IMR-90 (cell line): ENCODE measurements at regions not wholly inside any gene's neighbourhood (a gene's known extent, or its start where the extent isn't known, plus 50 kb on each side); places are given as distances from the start of the nearest gene placed in this dataset.

ENCODE experiments used
- ATAC-seq: fragments of 200-7000 bp; cut with Tn5 transposase; 2 replicates; pipeline ENCODE4 v1.9.1; 2020; ENCODE audit warnings: low read depth, mild to moderate bottlenecking, moderate library complexity
- BruUV-seq: library from RNA; stranded (reverse); fragments of 400-500 nt; replicated peaks from 2 replicates; lab custom pipeline; 2021; lab: Mats Ljungman, UMichigan
- CTCF ChIA-PET: fragments of 300-600 bp; formaldehyde crosslinking; extraction: SDS; loops from one replicate; lab custom pipeline; 2021; ENCODE audit warnings: antibody characterized with exemption; lab: Yijun Ruan, JAX
- POLR2A ChIA-PET: fragments of 300-600 bp; sonication (Branson Sonifier 250); formaldehyde crosslinking; loops from one replicate; lab custom pipeline; 2022; ENCODE audit warnings: antibody characterized with exemption; ENCODE audit not compliant: unreplicated experiment; lab: Charles Lee
- DNase-seq: peaks from one replicate; pipeline ENCODE4 v3.0.0; 2013
- H2AFZ ChIP-seq: replicated peaks from 2 replicates; pipeline ENCODE3; 2013; ENCODE audit warnings: low read length, mild to moderate bottlenecking; ENCODE audit not compliant: poor library complexity
- H2AK5ac ChIP-seq: 2 replicates; pipeline ENCODE4 v1.6.1; 2013; ENCODE audit warnings: low read depth, low read length, inconsistent platforms
- H2AK9ac ChIP-seq: replicated peaks from 2 replicates; pipeline ENCODE3; 2013; ENCODE audit warnings: mild to moderate bottlenecking, low read depth, low read length, moderate library complexity; ENCODE audit not compliant: poor library complexity
- H2BK120ac ChIP-seq: 2 replicates; pipeline ENCODE4 v1.6.1; 2013; ENCODE audit warnings: low read depth, low read length, inconsistent platforms
- H2BK15ac ChIP-seq: 3 replicates; pipeline ENCODE4 v1.6.1; 2013; ENCODE audit warnings: low read depth, low read length, inconsistent platforms
- H2BK20ac ChIP-seq: 2 replicates; pipeline ENCODE4 v1.6.1; 2013; ENCODE audit warnings: low read depth, mild to moderate bottlenecking, inconsistent platforms, low read length, moderate library complexity
- H2BK5ac ChIP-seq: 2 replicates; pipeline ENCODE4 v1.6.1; 2013; ENCODE audit warnings: mild to moderate bottlenecking, low read depth, low read length, inconsistent platforms; ENCODE audit not compliant: poor library complexity, severe bottlenecking
- H3K14ac ChIP-seq: replicated peaks from 2 replicates; pipeline ENCODE4 v1.6.1; 2013; ENCODE audit warnings: low read depth, low read length, inconsistent platforms
- H3K18ac ChIP-seq: 2 replicates; pipeline ENCODE4 v1.6.1; 2013; ENCODE audit warnings: low read depth, low read length, control low read depth
- H3K23ac ChIP-seq: 2 replicates; pipeline ENCODE4 v1.6.1; 2013; ENCODE audit warnings: low read depth, low read length, inconsistent platforms
- H3K27ac ChIP-seq: 2 replicates; pipeline ENCODE4 v1.5.1; 2013; ENCODE audit warnings: mild to moderate bottlenecking, control low read depth, low read length; ENCODE audit not compliant: insufficient read depth
- H3K27me3 ChIP-seq: 2 replicates; pipeline ENCODE4 v1.6.1; 2013; ENCODE audit warnings: low read length; ENCODE audit not compliant: control insufficient read depth, insufficient read depth
- H3K36me3 ChIP-seq: 2 replicates; pipeline ENCODE4 v1.6.1; 2013; ENCODE audit warnings: low read length, mixed read lengths; ENCODE audit not compliant: control insufficient read depth, insufficient read depth
- H3K4ac ChIP-seq: 2 replicates; pipeline ENCODE4 v1.6.1; 2013; ENCODE audit warnings: low read depth, low read length, inconsistent platforms
- H3K4me1 ChIP-seq: 2 replicates; pipeline ENCODE4 v1.6.1; 2013; ENCODE audit warnings: low read length, mixed read lengths; ENCODE audit not compliant: control insufficient read depth, insufficient read depth
- H3K4me2 ChIP-seq: 2 replicates; pipeline ENCODE4 v1.6.1; 2013; ENCODE audit warnings: low read depth, mild to moderate bottlenecking, control low read depth, low read length, moderate library complexity
- H3K4me3 ChIP-seq: 2 replicates; pipeline ENCODE4 v1.5.1; 2013; ENCODE audit warnings: low read depth, mild to moderate bottlenecking, control low read depth, low read length, moderate library complexity; ENCODE audit not compliant: insufficient read depth
- H3K56ac ChIP-seq: 2 replicates; pipeline ENCODE4 v1.6.1; 2013; ENCODE audit warnings: low read length, inconsistent platforms; ENCODE audit not compliant: insufficient read depth; ENCODE audit errors: extremely low read depth
- H3K79me1 ChIP-seq, 2 experiments: 2 replicates each; pipeline ENCODE4 v1.6.1; 2013; ENCODE audit warnings: low read length in 2 of 2, inconsistent platforms in 1 of 2, low read depth in 1 of 2
- H3K9ac ChIP-seq: 2 replicates; pipeline ENCODE4 v1.6.1; 2013; ENCODE audit warnings: low read depth, low read length, control low read depth
- H3K9me1 ChIP-seq: 2 replicates; pipeline ENCODE4 v1.6.1; 2013; ENCODE audit warnings: low read length, inconsistent platforms; ENCODE audit not compliant: insufficient read depth
- H3K9me3 ChIP-seq: 2 replicates; pipeline ENCODE4 v1.6.1; 2013; ENCODE audit warnings: low read length; ENCODE audit not compliant: control insufficient read depth, insufficient read depth
- H4K20me1 ChIP-seq: 2 replicates; pipeline ENCODE4 v1.6.1; 2013; ENCODE audit warnings: low read length, inconsistent platforms; ENCODE audit not compliant: insufficient read depth
- H4K5ac ChIP-seq: 2 replicates; pipeline ENCODE4 v1.6.1; 2013; ENCODE audit warnings: mild to moderate bottlenecking, low read depth, low read length, control low read depth
- H4K8ac ChIP-seq, 2 experiments: 2 replicates each; pipeline ENCODE4 v1.6.1; 2013; ENCODE audit warnings: low read depth in 2 of 2, low read length in 2 of 2, control low read depth in 1 of 2, inconsistent platforms in 1 of 2
- H4K91ac ChIP-seq: 2 replicates; pipeline ENCODE4 v1.6.1; 2013; ENCODE audit warnings: low read depth, low read length, inconsistent platforms; ENCODE audit not compliant: insufficient read depth
- BHLHE40 ChIP-seq: fragments of 150-350 bp; IDR thresholded peaks from 2 replicates; pipeline ENCODE4 v1.6.1; 2016; ENCODE audit warnings: mild to moderate bottlenecking, low read depth, low read length
- CEBPB ChIP-seq: IDR thresholded peaks from 2 replicates; pipeline ENCODE4 v1.6.1; 2012; ENCODE audit warnings: low read depth, low read length, improper control_type of control experiment
- MAZ ChIP-seq: IDR thresholded peaks from 2 replicates; pipeline ENCODE4 v1.6.1; 2012; ENCODE audit warnings: low read depth, mild to moderate bottlenecking, low read length, improper control_type of control experiment, moderate library complexity, borderline replicate concordance
- NFE2L2 ChIP-seq: fragments of 150-350 bp; IDR thresholded peaks from 2 replicates; pipeline ENCODE4 v1.6.1; 2016; ENCODE audit warnings: low read depth, mild to moderate bottlenecking, low read length
- RAD21 ChIP-seq: IDR thresholded peaks from 2 replicates; pipeline ENCODE4 v1.6.1; 2012; ENCODE audit warnings: low read length, improper control_type of control experiment
- RCOR1 ChIP-seq: IDR thresholded peaks from 2 replicates; pipeline ENCODE4 v1.6.1; 2012; ENCODE audit warnings: mild to moderate bottlenecking, low read length, improper control_type of control experiment; ENCODE audit not compliant: insufficient replicate concordance
- WGBS, 2 experiments: methylation state at CpG; one replicate each; pipeline versions ENCODE4 v1.1.5 to v1.1.7; 2013; ENCODE audit warnings: missing lambda C conversion rate in 2 of 2; ENCODE audit not compliant: insufficient read length in 1 of 2; ENCODE audit errors: extremely low coverage in 2 of 2; 5-methylcytosine and 5-hydroxymethylcytosine counted together
- dilution Hi-C: fragments of 300-500 bp; cut with HindIII; formaldehyde crosslinking; loops from one replicate; pipeline ENCODE4 v1.14.3; 2018; ENCODE audit warnings: low sequenced_read_pairs; ENCODE audit not compliant: unreplicated experiment
- in situ Hi-C: fragments of 300-500 bp; cut with MboI; formaldehyde crosslinking; loops from 3 replicates; pipeline ENCODE4 v1.14.3; 2019; ENCODE audit warnings: low sequenced_read_pairs, inconsistent platforms, mixed read lengths
- intact Hi-C: fragments of 100-400 bp; cut with micrococcal nuclease; formaldehyde crosslinking; loops from 2 replicates; pipeline ENCODE4 v1.10.0; 2022
- TF ChIP-seq, protein P1 (sequence below): conservative IDR thresholded peaks from 2 replicates; pipeline ENCODE4 v1.5.1; 2012; ENCODE audit warnings: mild to moderate bottlenecking, low read depth, low read length, improper control_type of control experiment
- TF ChIP-seq, protein P2 (sequence below): fragments of 150-350 bp; IDR thresholded peaks from 2 replicates; pipeline ENCODE4 v1.6.1; 2017; ENCODE audit warnings: mild to moderate bottlenecking, antibody characterized with exemption, low read length, low read depth

DNA sequence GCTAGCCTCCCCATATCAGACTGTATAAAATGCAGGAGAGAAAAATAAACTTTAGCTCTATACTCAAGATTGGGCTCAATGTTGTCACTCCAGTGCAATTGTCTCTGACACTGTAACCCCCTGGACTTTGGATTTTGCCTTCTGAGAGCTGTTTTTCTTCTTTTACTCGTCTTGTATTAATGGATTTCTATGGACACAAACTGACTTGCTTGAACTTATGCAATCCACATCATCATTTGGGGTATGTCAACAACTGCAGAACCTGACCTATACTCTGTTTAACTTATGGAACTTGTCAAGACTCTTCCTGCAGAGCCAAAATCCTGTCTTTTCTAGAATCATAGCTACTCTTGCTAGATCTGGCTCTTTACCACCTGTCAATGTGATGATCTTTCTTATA is 257.8 kb upstream of the DCC start:
- Histone ChIP-seq H4K5ac (no peak overlapping the region), H3K36me3 (no peaks in the 10 kb centered on the region), H3K14ac (no peak overlapping the region), H3K9me3 (peaks cover 7% of the 10 kb centered on the region), H4K20me1 (no peaks in the 10 kb centered on the region), H2BK20ac (no peak overlapping the region), H3K4me1 (no peaks in the 10 kb centered on the region), H2BK15ac (no peak overlapping the region), H4K8ac (no peak overlapping the region), H3K27ac (no peak overlapping the region), H2AFZ (no peak overlapping the region), H3K18ac (no peak overlapping the region), H3K23ac (no peak overlapping the region), H3K4me2 (no peak overlapping the region), H2AK5ac (no peak overlapping the region), H4K91ac (no peak overlapping the region), H2BK5ac (no peak overlapping the region), H2AK9ac (no peak overlapping the region), H3K27me3 (no peaks in the 10 kb centered on the region), H3K9ac (no peak overlapping the region), H3K79me1 (no peaks in the 10 kb centered on the region), H3K4me3 (no peak overlapping the region), H3K56ac (no peak overlapping the region), H3K4ac (no peak overlapping the region), H3K9me1 (no peaks in the 10 kb centered on the region), H2BK120ac (no peak overlapping the region)
- ATAC-seq (no peak), DNase-seq (no peak)
- CTCF ChIA-PET = no interaction called here
- BruUV-seq = no TSS peak
- dilution Hi-C loops = no loop called here
- POLR2A ChIA-PET = no interaction called here
- TF ChIP-seq RAD21 (no peak), CEBPB (no peak), NFE2L2 (no peak), MAZ (no peak), RCOR1 (no peak), BHLHE40 (no peak)
- TF ChIP-seq, protein P1, sequence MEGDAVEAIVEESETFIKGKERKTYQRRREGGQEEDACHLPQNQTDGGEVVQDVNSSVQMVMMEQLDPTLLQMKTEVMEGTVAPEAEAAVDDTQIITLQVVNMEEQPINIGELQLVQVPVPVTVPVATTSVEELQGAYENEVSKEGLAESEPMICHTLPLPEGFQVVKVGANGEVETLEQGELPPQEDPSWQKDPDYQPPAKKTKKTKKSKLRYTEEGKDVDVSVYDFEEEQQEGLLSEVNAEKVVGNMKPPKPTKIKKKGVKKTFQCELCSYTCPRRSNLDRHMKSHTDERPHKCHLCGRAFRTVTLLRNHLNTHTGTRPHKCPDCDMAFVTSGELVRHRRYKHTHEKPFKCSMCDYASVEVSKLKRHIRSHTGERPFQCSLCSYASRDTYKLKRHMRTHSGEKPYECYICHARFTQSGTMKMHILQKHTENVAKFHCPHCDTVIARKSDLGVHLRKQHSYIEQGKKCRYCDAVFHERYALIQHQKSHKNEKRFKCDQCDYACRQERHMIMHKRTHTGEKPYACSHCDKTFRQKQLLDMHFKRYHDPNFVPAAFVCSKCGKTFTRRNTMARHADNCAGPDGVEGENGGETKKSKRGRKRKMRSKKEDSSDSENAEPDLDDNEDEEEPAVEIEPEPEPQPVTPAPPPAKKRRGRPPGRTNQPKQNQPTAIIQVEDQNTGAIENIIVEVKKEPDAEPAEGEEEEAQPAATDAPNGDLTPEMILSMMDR = no peak
- TF ChIP-seq, protein P2, sequence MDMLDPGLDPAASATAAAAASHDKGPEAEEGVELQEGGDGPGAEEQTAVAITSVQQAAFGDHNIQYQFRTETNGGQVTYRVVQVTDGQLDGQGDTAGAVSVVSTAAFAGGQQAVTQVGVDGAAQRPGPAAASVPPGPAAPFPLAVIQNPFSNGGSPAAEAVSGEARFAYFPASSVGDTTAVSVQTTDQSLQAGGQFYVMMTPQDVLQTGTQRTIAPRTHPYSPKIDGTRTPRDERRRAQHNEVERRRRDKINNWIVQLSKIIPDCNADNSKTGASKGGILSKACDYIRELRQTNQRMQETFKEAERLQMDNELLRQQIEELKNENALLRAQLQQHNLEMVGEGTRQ = no peak
- intact Hi-C loops = no loop called here
- in situ Hi-C loops = no loop called here
- WGBS, 2 experiments = no CpG with 5 or more reads among the region's 1 CpG
